Adrenal gland (tissue), 5 donors: ENCODE measurements at regions not wholly inside any gene's neighbourhood (a gene's known extent, or its start where the extent isn't known, plus 50 kb on each side); places are given as distances from the start of the nearest gene placed in this dataset.

Experiments
- CTCF ChIP-seq, 6 experiments: fragments of 450-650 bp in 4 of 6; fragments of 200-600 bp in 2 of 6; sonication (generic) in 1 of 6; IDR thresholded peaks; 1 replicate in 5 of 6; 2 replicates in 1 of 6; pipeline versions ENCODE4 v1.5.1 to v1.8.0; 2016 to 2021; ENCODE audit warnings: antibody characterized with exemption in 6 of 6, mild to moderate bottlenecking in 2 of 6, moderate library complexity in 1 of 6
- POLR2A ChIP-seq, 2 donors: fragments of 450-650 bp; IDR thresholded peaks; one replicate each; pipeline ENCODE4 v1.6.1; 2017; ENCODE audit warnings: antibody characterized with exemption in 2 of 2, mild to moderate bottlenecking in 2 of 2, moderate library complexity in 1 of 2
- donor health status: DM: no; HTN: no; CAD: no.

GRCh38 chr20:6646021-6646636, 121.4 kb upstream of the BMP2 start:
- no peak for TF ChIP-seq CTCF (IDR thresholded peaks at IDR 0.05)
- TF ChIP-seq POLR2A (IDR thresholded peaks at IDR 0.05) = no peak
